ENCODE measurements at regions not wholly inside any gene's neighbourhood (a gene's known extent, or its start where the extent isn't known, plus 50 kb on each side); places are given as distances from the start of the nearest gene placed in this dataset.

- ChIA-PET CTCF (no interaction called here), POLR2A (no interaction called here)
- peaks cover 60% of the 10 kb centered on the region for H3K27me3 ChIP-seq (ENCODE audit: control insufficient read depth, insufficient read depth, low read length)
- H3K27ac ChIP-seq (ENCODE audit: low read depth, low read length) = no peak overlapping the region
- TF ChIP-seq, protein P1, sequence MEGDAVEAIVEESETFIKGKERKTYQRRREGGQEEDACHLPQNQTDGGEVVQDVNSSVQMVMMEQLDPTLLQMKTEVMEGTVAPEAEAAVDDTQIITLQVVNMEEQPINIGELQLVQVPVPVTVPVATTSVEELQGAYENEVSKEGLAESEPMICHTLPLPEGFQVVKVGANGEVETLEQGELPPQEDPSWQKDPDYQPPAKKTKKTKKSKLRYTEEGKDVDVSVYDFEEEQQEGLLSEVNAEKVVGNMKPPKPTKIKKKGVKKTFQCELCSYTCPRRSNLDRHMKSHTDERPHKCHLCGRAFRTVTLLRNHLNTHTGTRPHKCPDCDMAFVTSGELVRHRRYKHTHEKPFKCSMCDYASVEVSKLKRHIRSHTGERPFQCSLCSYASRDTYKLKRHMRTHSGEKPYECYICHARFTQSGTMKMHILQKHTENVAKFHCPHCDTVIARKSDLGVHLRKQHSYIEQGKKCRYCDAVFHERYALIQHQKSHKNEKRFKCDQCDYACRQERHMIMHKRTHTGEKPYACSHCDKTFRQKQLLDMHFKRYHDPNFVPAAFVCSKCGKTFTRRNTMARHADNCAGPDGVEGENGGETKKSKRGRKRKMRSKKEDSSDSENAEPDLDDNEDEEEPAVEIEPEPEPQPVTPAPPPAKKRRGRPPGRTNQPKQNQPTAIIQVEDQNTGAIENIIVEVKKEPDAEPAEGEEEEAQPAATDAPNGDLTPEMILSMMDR (IDR thresholded peaks at IDR 0.05; ENCODE audit: low read depth, low read length) = no peak
- DNase-seq (ENCODE audit: low read depth, low spot score) = no peak
- H3K9me3 ChIP-seq (ENCODE audit: control insufficient read depth, insufficient read depth, low read length) = peaks cover 6% of the 10 kb centered on the region; the same call in 1 of the 2 replicates
- no peak overlapping the region for H3K4me3 ChIP-seq (ENCODE audit: low read depth, low read length)
These were observed 78.0 kb downstream of the ZIC5 start for GRCh38 chr13:99893567-99893966.

DNA sequence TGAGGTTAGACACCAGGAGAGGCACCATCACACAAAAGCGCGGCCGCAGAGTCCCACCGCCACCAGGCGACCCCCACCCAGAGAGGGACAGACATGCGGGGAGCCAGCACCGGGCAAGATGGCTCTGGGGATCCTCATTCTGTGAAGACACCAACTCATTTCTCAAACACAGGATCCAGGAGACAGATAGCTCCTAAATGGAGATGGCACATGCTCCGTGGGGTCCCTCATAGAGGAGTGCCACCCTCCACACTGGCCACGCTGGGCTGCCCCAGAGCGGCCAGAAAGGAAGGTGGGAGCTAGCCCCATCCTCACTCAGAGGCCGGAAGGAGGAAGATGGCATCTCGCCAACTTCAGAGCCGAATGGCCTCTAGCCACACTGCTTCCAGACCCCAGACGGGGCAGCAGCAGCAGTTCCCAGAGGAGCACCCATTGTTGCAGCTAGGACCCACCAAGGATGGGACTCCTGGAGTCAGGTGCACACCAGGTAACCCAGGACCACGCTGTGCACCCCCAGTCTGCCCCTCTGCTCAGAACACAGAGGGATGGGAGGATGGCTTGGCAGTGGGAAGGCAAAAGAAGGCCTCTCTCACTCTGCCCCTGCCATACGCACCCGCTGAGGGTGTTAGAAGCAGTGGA, 78.6 kb downstream of the ZIC5 start:
- CTCF ChIA-PET = no interaction called here
- Histone ChIP-seq H3K27ac (ENCODE audit: low read depth, low read length) (no peak overlapping the region), H3K9me3 (ENCODE audit: control insufficient read depth, insufficient read depth, low read length) (peaks cover 6% of the 10 kb centered on the region; the same call in 1 of the 2 replicates), H3K27me3 (ENCODE audit: control insufficient read depth, insufficient read depth, low read length) (peaks cover 55% of the 10 kb centered on the region), H3K4me3 (ENCODE audit: low read depth, low read length) (no peak overlapping the region)
- POLR2A ChIA-PET = no interaction called here
- no peak for DNase-seq (ENCODE audit: low read depth, low spot score)
- TF ChIP-seq, protein P1 (IDR thresholded peaks at IDR 0.05; ENCODE audit: low read depth, low read length) = no peak

DNA sequence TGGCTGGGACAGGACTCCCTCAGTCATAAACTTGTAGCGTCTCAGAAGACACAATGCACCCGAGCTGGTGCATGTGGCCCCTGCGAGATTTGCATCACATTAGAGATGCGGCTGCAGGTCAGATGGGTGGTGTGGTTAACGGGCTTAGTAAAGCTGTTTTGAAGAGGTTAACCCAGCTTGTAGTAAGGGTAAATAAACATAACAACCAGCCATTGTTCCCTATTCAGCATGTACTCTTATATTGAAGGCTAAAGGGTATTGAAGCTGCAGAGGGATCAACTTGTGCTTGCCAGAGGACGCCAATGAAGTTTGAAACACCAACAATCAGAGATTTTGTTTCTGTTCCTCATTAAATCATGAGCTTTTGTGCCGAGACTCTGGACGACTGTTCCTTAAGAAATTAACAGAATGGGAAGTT, 79.4 kb downstream of the ZIC5 start:
- Histone ChIP-seq H3K27ac (ENCODE audit: low read depth, low read length) (no peak overlapping the region), H3K4me3 (ENCODE audit: low read depth, low read length) (no peak overlapping the region), H3K27me3 (ENCODE audit: control insufficient read depth, insufficient read depth, low read length) (peaks cover 49% of the 10 kb centered on the region), H3K9me3 (ENCODE audit: control insufficient read depth, insufficient read depth, low read length) (peaks cover 6% of the 10 kb centered on the region; the same call in 1 of the 2 replicates)
- ChIA-PET CTCF (no interaction called here), POLR2A (no interaction called here)
- DNase-seq (ENCODE audit: low read depth, low spot score) = no peak
- TF ChIP-seq, protein P1 (IDR thresholded peaks at IDR 0.05; ENCODE audit: low read depth, low read length) = no peak

DNA sequence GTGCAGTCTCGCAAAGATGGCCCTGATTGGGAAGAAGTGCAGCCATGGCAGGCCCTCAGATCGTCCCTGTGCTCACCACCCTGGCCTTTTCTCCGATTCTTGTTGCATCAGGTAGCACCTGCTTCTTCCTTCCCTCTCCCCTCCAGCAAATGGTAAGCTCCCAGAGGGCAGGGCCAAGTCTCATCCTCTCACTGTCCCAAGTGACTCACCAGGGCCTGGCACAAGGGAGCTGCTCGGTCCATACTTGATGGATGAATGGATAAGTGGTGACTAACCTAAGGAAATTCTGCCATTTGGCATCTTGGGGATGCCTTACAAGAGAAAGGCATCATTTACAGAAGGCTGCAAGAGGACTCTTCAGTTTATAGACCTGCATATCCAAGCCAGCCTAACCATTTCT, 84.9 kb downstream of the ZIC5 start:
- Histone ChIP-seq H3K27me3 (ENCODE audit: control insufficient read depth, insufficient read depth, low read length) (peaks cover 5% of the 10 kb centered on the region), H3K4me3 (ENCODE audit: low read depth, low read length) (no peak overlapping the region), H3K9me3 (ENCODE audit: control insufficient read depth, insufficient read depth, low read length) (no peaks in the 10 kb centered on the region), H3K27ac (ENCODE audit: low read depth, low read length) (no peak overlapping the region)
- TF ChIP-seq, protein P1 (IDR thresholded peaks at IDR 0.05; ENCODE audit: low read depth, low read length) = no peak
- CTCF ChIA-PET = no interaction called here
- no peak for DNase-seq (ENCODE audit: low read depth, low spot score)
- POLR2A ChIA-PET = no interaction called here

GRCh38 chr13:99884913-99885312, 86.7 kb downstream of the ZIC5 start:
- CTCF ChIA-PET = no interaction called here
- no peak overlapping the region for H3K27ac ChIP-seq (ENCODE audit: low read depth, low read length)
- no peak overlapping the region for H3K4me3 ChIP-seq (ENCODE audit: low read depth, low read length)
- TF ChIP-seq, protein P1 (IDR thresholded peaks at IDR 0.05; ENCODE audit: low read depth, low read length) = no peak
- H3K9me3 ChIP-seq (ENCODE audit: control insufficient read depth, insufficient read depth, low read length) = no peaks in the 10 kb centered on the region
- POLR2A ChIA-PET = no interaction called here
- H3K27me3 ChIP-seq (ENCODE audit: control insufficient read depth, insufficient read depth, low read length) = peaks cover 3% of the 10 kb centered on the region
- DNase-seq (ENCODE audit: low read depth, low spot score) = no peak
